ENCODE measurements at regions not wholly inside any gene's neighbourhood (a gene's known extent, or its start where the extent isn't known, plus 50 kb on each side); places are given as distances from the start of the nearest gene placed in this dataset.
"Not testable (repeated sequence)": the region's sequence is repeated elsewhere in the genome, so short reads cannot be mapped to it uniquely, and the experiment has no call there.

DNA sequence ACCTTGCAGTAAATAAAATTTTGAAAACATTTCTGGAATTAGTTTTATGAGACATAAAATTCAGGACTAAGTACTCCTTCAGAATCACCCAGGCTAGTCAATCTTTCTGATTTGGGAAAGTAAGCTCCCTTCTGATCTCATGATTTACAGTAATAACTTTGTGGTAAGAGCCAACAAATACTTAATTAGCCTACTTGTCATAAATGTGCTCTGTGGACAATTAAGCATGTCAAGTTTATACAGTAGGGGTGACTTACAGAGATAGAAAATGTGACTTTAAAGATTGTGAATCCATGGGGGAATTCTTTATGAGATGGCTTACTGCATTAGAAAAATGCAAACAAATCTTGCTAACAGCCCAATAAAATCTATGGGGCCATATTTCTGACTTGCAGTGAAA is 616.9 kb upstream of the GHITM start:
- no peak for DNase-seq

DNA sequence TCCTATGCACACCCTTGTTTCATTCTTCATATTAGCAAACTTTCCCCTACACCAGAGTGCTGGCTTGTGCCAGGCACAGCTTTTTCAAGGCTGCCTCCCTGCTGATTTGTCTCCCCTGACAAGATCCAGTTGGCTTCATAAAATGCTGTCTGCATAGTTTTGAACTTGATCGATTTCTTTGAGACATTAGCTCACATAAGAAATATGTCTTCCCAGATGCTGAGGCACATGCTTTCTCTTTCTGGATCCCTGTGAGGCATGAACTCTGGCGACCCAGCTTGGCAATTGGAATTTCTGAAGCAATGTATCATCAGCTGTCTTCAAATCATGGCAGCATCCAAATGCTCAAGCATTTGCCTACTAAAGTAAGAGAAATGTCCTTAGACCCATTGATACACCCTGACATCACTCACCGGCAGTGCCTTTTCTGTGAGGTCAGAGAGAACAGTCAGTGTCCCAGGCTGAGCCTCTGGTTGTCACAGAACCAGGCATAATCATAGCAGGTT is 616.4 kb upstream of the GHITM start:
- no peak for DNase-seq

DNA sequence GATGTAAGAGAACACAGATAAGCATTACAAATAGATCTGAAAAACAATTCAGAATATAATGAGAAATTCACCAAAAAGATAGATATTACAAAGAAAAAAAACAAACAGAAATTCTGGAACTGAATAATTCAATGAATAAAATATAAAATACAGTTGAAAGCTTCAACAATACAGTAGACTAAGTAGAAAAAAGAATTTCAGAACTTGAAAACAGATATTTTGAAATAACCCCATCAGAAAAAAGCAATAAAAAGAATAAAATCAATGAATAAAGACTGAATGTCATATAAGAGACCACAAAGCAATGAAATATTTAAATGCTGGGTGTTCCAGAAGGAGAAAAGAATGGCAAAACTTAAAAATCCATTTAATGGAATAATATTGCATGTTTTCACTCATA is 611.4 kb upstream of the GHITM start:
- DNase-seq = no peak

DNA sequence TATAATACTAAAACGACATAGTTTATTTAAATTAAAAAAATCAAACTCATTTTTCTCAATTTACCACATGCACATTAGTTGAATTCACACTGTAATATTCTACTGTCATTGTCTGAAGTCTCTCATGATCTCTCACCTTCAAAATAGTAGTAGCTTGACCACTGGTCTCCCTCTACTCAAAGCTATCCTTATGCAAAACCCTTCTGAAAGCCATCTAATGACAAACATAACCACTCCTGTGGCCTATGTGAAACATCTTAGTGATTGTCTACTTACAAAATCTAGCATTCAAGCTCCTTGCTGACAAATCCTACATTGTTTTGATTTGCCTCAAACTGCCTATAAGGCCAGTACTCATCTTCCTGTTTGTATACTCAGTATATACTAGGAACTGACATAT is 606.0 kb upstream of the GHITM start:
- DNase-seq = no peak

DNA sequence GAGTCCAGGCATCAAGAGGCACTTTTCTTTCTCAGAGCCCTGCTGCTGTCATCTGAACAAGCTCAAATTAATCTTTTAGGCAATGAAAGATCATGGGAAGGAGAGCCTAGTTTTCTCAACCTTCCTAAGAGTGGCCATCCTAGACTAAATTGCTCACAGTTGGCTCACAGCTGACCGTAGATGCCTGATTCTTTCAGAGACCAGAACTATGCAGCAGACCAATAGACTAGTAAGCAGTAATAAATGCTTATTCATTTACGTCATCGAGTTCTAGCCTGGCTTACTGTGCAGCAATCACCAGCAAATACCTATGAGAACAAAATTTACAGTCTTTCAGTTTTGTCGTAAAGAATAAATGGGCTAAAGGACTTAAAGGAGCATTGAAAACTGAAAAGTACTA is 602.9 kb upstream of the GHITM start:
- no peak for DNase-seq

DNA sequence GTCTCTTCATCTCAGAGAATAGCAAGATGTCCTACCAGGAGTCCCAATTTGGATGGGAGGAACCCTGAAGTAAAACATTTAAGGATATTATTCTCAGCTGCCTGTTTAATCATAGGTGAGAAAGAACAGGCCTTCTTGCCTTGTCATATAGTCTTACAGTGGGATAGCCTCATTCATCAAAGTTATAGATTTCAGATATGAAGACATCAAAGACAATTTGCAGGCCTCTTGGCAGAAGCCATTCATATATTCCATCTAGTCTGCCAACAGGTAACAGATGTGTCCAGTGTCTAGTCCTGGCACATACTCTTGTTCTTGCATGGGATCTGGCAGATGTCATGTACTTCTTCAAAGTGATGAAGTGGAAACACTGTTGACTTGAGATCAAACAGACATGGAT is 601.3 kb upstream of the GHITM start:
- DNase-seq = no peak

DNA sequence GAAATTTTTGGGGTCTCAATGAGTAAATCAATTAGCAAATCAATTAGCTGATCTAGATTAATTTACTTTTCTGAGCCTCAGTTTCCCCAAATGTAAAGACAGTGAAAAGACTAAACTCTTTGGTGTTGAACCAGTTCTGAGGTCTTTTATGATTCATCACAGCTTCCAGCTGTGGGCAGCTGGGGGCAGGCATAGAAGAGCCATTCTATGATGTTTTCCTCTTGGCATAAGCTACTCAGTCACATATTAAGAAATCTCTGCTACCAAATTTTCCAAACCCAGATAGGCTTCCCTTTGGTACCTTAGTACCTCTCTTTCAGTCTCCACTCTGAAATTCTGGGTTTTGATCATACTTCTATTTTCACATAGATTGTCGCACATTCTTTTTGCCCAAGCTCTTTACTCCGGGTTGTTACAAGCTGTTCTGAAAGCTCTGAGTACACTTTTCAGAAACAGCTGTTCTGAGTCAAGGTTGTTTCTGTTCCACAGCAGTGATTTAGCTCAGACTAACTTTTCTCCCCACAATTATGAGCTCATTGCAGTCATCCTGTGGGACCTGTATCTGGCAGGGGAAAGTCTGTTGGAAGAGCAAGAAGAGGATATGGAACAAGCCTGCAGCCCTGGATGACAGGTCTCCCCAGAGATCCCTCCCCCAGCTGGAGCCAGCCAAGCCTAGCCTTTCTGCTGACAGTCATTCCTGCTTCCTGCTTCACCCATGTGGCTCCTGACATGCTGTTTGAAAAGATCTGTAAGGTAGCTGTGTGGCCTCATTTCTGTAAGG is 599.6 kb upstream of the GHITM start:
- DNase-seq = no peak

DNA sequence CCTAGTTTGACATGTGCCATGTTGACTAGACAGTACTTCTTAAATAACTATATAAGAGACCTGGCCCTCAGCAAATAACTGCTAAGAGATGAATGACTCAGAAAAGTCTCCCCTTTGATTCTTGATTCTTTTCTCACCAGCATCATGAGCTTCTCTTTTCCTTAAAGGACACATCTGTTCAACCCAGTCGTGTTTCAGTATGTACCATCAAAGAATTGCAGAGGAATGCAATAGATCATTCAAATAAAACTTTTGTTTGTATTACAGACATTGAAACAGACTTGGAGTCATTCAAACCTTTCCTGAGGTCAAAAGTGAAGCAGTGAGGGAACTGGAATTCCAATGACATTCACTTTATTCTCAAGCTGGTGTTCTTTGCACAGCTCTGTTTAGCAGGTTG is 598.3 kb upstream of the GHITM start:
- DNase-seq = no peak

DNA sequence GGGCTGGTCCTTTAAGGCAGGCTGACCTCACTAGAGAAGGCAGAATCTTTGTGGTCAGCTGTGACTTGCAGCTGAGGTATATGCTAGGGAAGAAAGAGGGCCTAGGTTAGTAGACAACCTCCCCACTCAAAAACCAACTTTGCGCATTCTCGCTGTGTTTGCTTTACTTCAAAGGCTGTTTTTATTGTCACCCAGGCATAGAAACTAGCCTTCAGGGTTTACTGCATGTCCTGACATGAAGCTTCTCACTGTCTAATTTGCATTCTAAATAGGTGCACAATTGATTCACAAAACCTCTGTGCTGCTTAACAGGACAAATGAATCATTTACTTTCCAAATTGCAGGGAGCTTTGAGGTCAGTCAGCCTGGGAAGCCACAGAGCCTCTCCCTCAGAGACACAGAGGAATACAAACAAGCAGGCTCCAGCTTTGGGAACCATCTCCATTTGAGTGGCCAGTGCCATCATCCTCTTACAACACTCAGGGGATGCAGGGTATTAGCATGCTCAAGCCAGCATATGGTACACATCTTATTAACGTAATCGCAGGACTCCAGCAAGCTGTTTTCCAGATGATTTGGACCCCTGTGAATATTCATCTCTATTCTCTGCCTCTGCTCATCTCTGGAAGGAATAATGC is 596.4 kb upstream of the GHITM start:
- DNase-seq = no peak

DNA sequence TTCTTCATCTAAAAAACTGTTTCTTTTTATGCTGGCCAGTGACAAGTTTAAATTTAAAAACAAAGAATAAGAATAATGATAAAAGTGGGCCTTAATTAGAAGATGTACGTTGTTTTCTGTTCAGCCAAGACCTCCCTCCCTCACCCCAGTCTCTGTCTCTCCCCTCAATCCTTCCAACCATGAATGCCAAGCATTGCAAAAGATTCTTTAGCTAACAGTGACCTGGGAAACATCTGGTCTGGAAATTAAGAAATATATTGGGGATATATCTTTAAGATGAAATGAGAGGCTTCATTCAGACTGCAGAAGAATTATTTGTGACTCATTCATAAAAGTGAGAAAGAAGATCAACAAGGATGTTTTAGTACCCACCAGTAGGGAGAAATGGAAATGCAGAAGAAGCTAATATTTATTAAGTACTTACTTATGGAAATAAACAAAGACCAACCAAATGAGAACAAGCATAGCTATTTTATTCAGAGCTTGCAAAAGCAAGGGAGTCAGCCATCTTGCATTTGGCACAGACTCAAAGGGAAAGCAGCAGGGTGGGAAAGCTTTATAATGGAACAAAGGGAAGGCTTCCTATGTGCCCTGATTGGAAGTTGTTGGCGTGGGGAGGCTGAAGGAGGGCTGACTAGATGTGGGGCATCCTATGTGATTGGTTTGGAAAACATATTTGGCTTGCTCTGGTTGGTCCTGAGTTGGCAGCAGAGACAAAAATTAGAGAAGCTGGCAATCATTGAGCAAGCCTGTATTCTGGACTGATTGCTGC is 595.4 kb upstream of the GHITM start:
- no peak for DNase-seq

DNA sequence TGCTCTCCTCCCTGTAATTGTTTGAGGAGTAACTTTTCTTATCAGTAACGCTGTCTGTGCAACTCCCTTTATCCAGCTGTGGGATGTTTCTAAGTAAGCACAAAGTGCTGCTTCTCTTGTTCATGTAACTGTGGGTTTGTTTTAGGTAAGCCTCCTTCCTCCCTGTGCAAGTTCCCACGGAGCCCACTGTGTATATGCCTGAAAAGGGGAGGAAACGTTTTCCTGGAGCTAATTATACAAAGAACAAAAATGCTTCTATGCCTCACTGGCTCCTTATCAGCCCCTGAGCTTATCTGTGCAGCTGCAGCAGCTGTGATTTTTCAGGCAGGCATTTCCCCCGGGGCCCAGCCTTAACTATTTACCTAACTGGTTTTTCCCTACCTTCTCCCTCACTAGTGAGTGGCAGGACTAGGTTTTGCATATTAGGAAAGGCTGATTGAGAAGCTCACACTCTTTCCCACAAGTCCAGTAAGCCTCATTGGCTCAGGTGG is 593.4 kb upstream of the GHITM start:
- no peak for DNase-seq

DNA sequence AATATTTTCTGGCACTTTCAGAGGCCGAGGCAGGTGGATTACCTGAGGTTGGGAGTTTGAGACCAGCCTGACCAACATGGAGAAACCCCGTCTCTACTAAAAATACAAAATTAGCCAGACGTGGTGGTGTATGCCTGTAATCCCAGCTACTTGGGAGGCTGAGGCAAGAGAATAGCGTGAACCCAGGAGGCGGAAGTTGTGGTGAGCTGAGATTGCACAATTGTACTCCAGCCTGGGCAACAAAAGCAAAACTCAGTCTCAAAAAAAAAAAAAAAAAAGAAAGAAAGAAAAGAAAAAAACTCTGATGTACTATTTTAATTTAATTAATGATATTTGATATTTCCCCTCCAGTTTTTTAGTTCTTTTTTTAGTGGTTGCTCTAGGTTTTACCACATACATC is 588.1 kb upstream of the GHITM start:
- DNase-seq = not testable (repeated sequence)

DNA sequence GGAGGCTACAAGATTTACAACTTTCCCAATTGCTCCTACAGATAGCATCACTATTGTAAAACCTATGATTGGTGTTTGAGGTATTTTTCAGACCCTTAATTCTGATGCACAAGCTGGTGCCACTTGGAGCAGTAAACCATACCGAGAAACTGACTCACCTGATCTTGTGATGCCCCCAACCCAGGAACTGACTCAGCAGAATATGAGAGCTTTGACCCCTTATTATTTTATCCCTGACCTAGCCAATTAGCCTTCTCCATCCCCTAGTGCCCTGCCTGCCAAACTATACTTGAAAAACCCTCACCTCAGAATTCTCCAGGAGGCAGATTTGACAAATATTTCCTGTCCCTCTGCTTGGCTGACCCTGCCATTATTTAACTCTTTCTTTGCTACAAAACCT is 585.9 kb upstream of the GHITM start:
- no peak for DNase-seq

DNA sequence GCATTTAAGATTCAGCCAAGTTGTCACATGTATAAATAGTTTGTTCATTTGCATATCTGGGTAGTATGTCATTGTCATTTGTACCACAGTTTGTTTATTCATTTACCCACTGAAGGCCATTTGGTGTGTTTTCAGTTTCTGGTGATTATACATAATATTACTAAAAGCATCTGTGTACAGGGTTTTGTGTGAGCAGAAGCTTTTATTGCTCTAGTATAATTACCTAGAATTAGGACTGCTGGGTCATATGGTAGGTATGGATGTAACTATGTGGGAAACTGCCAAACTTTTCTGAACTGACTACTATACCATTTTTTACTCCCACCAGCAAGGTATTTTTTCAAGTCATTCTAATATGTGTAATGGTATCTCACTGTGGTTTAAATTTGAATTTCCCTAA is 584.0 kb upstream of the GHITM start:
- DNase-seq = no peak

DNA sequence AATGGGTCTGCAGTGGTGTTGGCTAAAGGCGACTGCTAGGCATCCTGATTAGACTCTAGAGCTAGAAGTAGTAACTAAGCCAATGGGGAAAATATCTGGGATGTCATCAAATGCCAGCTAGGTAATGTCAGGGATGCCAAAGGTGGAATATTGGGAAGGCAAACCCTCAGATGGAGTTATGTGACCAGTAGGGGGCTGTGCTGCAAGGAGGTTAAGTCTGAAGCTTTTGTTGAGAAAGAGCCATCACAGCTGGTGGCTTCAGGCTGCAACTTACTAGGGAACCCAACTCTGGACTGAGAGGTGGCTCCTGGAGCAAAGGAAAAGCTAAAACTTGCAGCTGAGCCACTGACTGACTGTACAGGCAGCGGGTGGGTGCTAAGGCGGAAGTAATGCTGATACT is 576.9 kb upstream of the GHITM start:
- DNase-seq = no peak

DNA sequence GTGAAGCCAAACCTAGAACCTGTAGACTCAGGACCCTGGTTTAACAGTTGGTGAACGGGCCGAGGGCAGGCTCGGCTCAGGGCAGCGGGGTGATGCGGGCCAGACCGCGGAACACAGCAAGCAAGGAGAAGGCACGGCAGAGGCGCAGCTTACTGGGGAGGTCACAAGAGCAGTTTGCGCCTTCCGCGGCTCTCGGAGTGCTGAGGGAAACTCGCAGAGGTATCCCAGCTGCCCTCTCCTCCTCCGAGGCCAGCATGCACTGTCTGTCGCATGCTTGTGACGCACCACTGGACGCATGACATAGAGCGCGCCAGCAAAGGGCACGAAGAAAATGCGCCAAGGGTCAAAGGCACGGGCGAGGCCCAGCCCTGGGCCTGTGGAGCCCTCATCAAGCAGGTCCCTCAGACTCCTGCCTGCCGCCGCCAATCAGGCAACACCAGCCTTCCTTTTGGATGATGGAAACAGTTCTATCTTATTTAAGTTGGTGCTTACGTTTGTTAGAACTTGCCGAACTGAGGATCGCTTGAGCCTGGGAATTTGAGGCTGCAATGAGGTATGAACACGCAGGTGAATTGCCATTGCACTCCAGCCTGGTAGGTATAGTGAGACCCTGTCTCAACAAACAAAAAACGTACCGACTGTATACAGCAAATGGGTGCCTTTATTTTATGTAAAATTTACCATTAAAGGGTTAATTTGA is 574.3 kb upstream of the GHITM start:
- no peak for DNase-seq

DNA sequence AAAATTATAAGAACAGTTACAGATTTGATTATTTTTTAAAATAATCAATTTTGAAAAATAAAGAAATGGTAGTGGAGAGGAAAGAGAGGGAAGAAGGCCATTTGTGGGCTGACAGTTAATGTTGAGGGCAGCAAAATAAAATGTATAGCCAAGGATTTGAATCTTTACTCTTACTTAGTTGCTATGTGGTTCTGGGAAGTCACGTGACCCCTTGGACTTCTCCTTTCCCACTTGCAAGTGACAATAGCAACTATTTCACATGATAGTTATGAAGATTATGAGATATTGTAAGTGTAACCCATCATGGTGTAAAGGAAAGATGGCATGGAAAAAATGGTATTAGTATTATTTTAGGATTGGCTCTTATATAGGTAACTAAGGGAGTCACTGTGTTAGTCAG is 567.3 kb upstream of the GHITM start:
- DNase-seq = no peak

DNA sequence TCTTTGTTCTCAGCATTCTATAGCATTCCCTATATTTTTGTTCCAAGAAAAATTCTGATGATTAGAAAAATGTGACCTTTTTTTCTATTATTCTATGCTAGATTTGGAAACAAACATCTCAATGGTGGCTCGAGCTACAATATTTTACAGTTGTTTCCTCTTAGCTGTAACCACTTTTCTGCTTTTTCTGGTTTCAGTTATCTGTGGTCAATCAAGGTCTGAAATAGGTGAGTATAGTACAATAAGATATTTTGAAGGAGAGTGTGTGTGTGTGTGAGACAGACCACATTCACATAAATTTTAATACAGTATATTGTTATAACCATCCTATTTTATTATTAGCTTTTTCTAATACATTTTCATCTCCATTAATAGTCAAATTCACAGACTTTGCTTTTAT is 564.5 kb upstream of the GHITM start:
- no peak for DNase-seq

DNA sequence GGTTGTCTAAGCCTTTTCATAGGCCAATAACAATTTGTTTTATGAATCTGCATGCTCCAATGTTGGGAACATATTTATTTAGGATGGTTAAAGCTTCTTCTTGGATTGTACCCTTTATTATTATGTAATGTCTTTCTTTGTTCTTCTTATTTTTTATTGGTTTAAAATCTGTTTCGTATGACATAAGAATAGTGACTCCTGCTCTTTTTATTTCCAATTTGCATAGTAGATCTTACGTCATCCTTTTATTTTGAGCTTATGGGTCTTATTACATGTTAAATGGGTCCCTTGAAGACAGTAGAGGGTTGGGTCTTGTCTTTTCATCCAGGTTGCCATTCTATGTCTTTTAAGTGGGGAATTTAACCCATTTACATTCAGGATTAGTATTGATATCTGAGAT is 561.9 kb upstream of the GHITM start:
- DNase-seq = no peak

DNA sequence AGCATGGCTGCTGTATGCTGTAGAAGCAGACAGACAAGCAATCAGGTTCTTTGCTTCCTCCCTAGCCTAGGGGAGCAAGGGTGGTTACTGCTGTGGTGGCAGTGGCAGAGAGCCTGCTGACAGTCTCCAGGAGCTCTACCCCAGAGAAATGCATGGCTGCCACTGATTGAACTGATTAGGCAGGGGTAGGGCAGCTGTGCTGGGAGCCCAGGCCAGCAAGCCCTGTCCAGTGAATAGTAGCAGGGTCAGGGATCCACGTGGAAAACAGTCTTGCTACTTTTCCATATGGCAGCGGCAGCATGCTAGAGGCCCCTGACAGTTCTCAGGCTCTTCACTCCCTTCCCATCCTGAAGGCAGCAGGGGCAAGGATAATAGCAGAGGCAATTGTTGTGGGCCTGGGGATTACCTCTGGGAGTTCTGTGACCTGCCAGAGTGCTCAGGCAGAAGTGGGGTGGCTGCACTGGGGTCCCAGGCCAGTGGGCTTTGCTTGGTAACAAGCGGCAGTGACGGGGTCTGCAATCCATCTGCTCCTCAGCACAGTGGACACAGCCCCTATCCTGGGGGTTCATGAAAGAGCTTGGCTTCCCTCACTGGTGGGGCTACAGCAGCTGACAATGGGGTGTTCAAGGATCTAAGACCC is 558.8 kb upstream of the GHITM start:
- no peak for DNase-seq

DNA sequence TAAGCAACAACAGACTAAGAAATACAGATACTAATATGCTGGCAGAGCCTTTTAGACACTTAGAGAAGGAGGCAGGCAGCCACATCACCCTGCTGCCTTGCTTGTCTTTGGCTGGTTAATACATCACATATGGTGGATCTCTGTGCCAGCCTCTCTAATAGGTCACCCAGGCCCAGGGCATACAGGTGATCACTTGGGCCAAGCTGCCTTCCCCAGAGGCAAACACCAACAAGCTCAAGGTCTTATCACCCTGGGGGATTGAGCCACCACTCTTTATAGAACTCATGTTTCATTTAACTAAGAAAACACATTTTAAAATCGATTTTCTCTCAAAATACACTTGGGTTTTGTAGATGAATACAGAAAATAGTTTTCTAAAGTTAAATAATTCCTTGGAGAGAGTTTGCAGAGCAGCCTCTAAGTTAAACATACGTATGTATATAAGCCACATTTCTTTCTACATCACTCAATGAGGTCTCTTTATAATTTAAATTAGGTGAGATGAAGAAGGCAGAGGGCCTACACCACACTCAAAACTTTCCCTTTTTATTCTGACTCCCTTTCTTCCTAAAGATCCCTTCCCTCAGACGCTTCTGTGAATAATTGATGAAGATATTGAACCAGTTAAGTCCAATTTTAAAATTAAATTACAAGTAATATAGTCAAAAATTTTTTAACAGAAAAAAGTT is 556.8 kb upstream of the GHITM start:
- DNase-seq = no peak

DNA sequence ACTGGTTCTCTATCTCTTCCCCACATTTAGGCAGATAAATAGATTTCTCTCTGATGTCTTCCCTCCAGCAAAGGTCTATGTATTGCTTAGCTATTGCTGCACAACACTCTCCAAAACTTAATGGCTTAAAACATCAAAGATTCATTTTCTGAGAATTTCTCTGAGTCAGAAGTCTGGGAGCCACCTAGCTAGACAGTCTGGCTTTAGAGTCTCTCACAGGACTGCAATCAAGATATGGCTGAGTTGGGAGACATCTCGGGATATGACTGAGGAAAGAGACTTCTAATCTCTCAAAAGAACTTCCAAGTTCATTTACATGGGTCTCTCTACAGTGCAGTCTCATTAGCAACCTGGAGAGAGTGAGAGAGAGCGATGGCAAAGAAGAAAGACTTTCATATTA is 553.6 kb upstream of the GHITM start:
- no peak for DNase-seq

Data from activated CD4-positive, alpha-beta T cell treated with anti-CD3 and anti-CD28 coated beads, Interleukin-2, amount 50 U/mL, for 48 hours (primary cell).